ENCODE measurements at regions not wholly inside any gene's neighbourhood (a gene's known extent, or its start where the extent isn't known, plus 50 kb on each side); places are given as distances from the start of the nearest gene placed in this dataset.

- Histone ChIP-seq H3K79me1 (ENCODE audit: insufficient read depth, low read depth, low read length, poor library complexity, severe bottlenecking) (no peaks in the 10 kb centered on the region), H4K5ac (ENCODE audit: insufficient read length, low read depth, low read length) (no peak overlapping the region), H3K14ac (ENCODE audit: insufficient read depth, low read length) (no peak overlapping the region), H3K4me1 (ENCODE audit: insufficient read depth, low read length) (no peaks in the 10 kb centered on the region), H3K4ac (ENCODE audit: low read depth, low read length) (no peak overlapping the region), H4K20me1 (ENCODE audit: control insufficient read depth, insufficient read depth, insufficient read length) (no peaks in the 10 kb centered on the region), H3K27ac (ENCODE audit: insufficient read length, low read depth, low read length) (no peak overlapping the region), H3K79me2 (ENCODE audit: insufficient read depth, low read length) (no peaks in the 10 kb centered on the region), H3K27me3 (ENCODE audit: insufficient read depth, low read length) (no peaks in the 10 kb centered on the region), H4K91ac (ENCODE audit: insufficient read length, low read depth, low read length) (no peak overlapping the region), H2AK5ac (ENCODE audit: insufficient read length, low read length) (no peak overlapping the region), H2AFZ (ENCODE audit: low read length) (no peak overlapping the region), H3K4me2 (ENCODE audit: insufficient read depth, insufficient read length, low read length) (no peak overlapping the region), H3K56ac (ENCODE audit: insufficient read length, low read depth, low read length) (no peak overlapping the region), H2BK5ac (ENCODE audit: insufficient read length, low read length) (no peak overlapping the region), H4K8ac (replicated peaks; ENCODE audit: insufficient read length, low read depth, low read length) (no peak overlapping the region), H3K23ac (ENCODE audit: insufficient read length, low read depth, low read length) (no peak overlapping the region), H3K9ac (ENCODE audit: extremely low read depth, insufficient read length, low read length) (no peak overlapping the region), H2BK12ac (ENCODE audit: insufficient read length, low read depth, low read length) (no peak overlapping the region), H2BK120ac (ENCODE audit: low read depth, low read length, poor library complexity, severe bottlenecking) (no peak overlapping the region), H2BK15ac (ENCODE audit: low read depth, low read length) (no peak overlapping the region), H3K18ac (ENCODE audit: insufficient read length, low read depth, low read length) (no peak overlapping the region), H3T11ph (ENCODE audit: low read length) (no peak overlapping the region), H3K9me3 (ENCODE audit: control insufficient read depth, low read depth, low read length) (no peaks in the 10 kb centered on the region), H3K23me2 (ENCODE audit: insufficient read length, low read depth, low read length, poor library complexity, severe bottlenecking) (no peaks in the 10 kb centered on the region), H2BK20ac (ENCODE audit: low read depth, low read length, poor library complexity, severe bottlenecking) (no peak overlapping the region)
- Mint-ChIP-seq H3K4me1 (peaks cover 5 to 19% of the 10 kb centered on the region in 2 experiments), H3K9me3 (peaks cover 0 to 3% of the 10 kb centered on the region in 2 experiments; a peak in 3 of 5 replicates), H3K27ac (no peak overlapping the region), H3K4me3 (no peak overlapping the region), H3K36me3 (ENCODE audit: insufficient read depth in 1 of 3, low read depth in 3 of 3) (no peaks in the 10 kb centered on the region), H3K27me3 (ENCODE audit: low read depth) (peaks cover 4% of the 10 kb centered on the region)
- TF ChIP-seq, protein P1, sequence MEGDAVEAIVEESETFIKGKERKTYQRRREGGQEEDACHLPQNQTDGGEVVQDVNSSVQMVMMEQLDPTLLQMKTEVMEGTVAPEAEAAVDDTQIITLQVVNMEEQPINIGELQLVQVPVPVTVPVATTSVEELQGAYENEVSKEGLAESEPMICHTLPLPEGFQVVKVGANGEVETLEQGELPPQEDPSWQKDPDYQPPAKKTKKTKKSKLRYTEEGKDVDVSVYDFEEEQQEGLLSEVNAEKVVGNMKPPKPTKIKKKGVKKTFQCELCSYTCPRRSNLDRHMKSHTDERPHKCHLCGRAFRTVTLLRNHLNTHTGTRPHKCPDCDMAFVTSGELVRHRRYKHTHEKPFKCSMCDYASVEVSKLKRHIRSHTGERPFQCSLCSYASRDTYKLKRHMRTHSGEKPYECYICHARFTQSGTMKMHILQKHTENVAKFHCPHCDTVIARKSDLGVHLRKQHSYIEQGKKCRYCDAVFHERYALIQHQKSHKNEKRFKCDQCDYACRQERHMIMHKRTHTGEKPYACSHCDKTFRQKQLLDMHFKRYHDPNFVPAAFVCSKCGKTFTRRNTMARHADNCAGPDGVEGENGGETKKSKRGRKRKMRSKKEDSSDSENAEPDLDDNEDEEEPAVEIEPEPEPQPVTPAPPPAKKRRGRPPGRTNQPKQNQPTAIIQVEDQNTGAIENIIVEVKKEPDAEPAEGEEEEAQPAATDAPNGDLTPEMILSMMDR (conservative IDR thresholded peaks at IDR 0.05): no peak
- WGBS (ENCODE audit: extremely low coverage, insufficient read length, low lambda C conversion rate): no CpG with 5 or more reads among the region's 5 CpGs
- no peak for DNase-seq
These were observed 93.2 kb upstream of the SERP2 start for GRCh38 chr13:44280456-44280855.

Data from H9 (cell line).